GM12874 (cell line): ENCODE measurements at regions not wholly inside any gene's neighbourhood (a gene's known extent, or its start where the extent isn't known, plus 50 kb on each side); places are given as distances from the start of the nearest gene placed in this dataset.

ENCODE experiments used
- CTCF ChIP-seq: IDR thresholded peaks from 2 replicates; pipeline ENCODE4 v1.5.1; 2011; ENCODE audit warnings: low read depth, mild to moderate bottlenecking, control low read depth, low read length, moderate library complexity; ENCODE audit not compliant: insufficient read depth

- TF ChIP-seq CTCF, result no peak
Observed at GRCh38 chr13:69597088-69597487, 510.5 kb upstream of the ATXN8OS start.

- no peak for TF ChIP-seq CTCF
Observed at GRCh38 chr13:69595181-69595580, 512.4 kb upstream of the ATXN8OS start.

GRCh38 chr13:69591437-69591836 lies 516.2 kb upstream of the ATXN8OS start:
- no peak for TF ChIP-seq CTCF

GRCh38 chr13:69589531-69590235 lies 517.9 kb upstream of the ATXN8OS start:
- no peak for TF ChIP-seq CTCF

GRCh38 chr13:69585656-69586055 lies 522.0 kb upstream of the ATXN8OS start:
- no peak for TF ChIP-seq CTCF

- no peak for TF ChIP-seq CTCF
Observed at GRCh38 chr13:69580255-69580654, 527.4 kb upstream of the ATXN8OS start.

- TF ChIP-seq CTCF, result no peak
Observed at GRCh38 chr13:69579351-69579750, 528.3 kb upstream of the ATXN8OS start.
